SK-N-SH (cell line): ENCODE measurements at regions not wholly inside any gene's neighbourhood (a gene's known extent, or its start where the extent isn't known, plus 50 kb on each side); places are given as distances from the start of the nearest gene placed in this dataset.

Experiments
- CTCF ChIA-PET: fragments of 300-600, 350-600 bp; formaldehyde crosslinking; extraction: SDS; loops from one replicate; lab custom pipeline; 2021; lab: Yijun Ruan, JAX
- POLR2A ChIA-PET: fragments of 350-600 bp; sonication (Branson Sonifier 250); formaldehyde crosslinking; extraction: SDS; loops from one replicate; lab custom pipeline; 2020; ENCODE audit warnings: antibody characterized with exemption, inconsistent platforms; lab: Yijun Ruan, JAX
- DNase-seq: peaks from one replicate; pipeline ENCODE4 v3.0.0; 2012
- H2AFZ ChIP-seq: fragments of 200-600 bp; sonication (generic); 2 replicates; pipeline ENCODE4 v1.8.1; 2016; ENCODE audit warnings: antibody characterized with exemption, mild to moderate bottlenecking, low read depth
- H3F3A ChIP-seq: fragments of 200-600 bp; sonication (generic); replicated peaks from 2 replicates; pipeline ENCODE3; 2016; ENCODE audit warnings: antibody characterized with exemption, mild to moderate bottlenecking; ENCODE audit not compliant: insufficient read depth
- H3K27ac ChIP-seq, 2 experiments: fragments of 200-500 bp in 1 of 2; fragments of 200-600 bp in 1 of 2; sonication (Bioruptor generic) in 1 of 2; sonication (generic), shearing (Covaris generic) in 1 of 2; 2 replicates each; pipeline versions ENCODE4 v1.5.1 to v1.6.1; 2014 to 2016; ENCODE audit warnings: low read depth in 2 of 2, inconsistent platforms in 1 of 2, low read length in 1 of 2, mild to moderate bottlenecking in 1 of 2, mixed read lengths in 1 of 2
- H3K27me3 ChIP-seq: fragments of 200-600 bp; sonication (generic), shearing (Covaris generic); 2 replicates; pipeline ENCODE4 v1.6.1; 2016; ENCODE audit warnings: mixed run types; ENCODE audit not compliant: insufficient read depth
- H3K36me3 ChIP-seq, 2 experiments: fragments of 200-500 bp in 1 of 2; fragments of 200-600 bp in 1 of 2; sonication (Bioruptor generic) in 1 of 2; sonication (generic) in 1 of 2; replicated peaks in 1 of 2; 2 replicates each; pipeline versions ENCODE3 to v1.5.1; 2014 to 2016; ENCODE audit warnings: low read length in 1 of 2, mild to moderate bottlenecking in 1 of 2; ENCODE audit not compliant: insufficient read depth in 2 of 2, control insufficient read depth in 1 of 2
- H3K4me1 ChIP-seq, 2 experiments: fragments of 200-500 bp in 1 of 2; fragments of 200-600 bp in 1 of 2; sonication (Bioruptor generic) in 1 of 2; sonication (generic), shearing (Covaris generic) in 1 of 2; 2 replicates each; pipeline versions ENCODE4 v1.5.1 to v1.6.1; 2014 to 2016; ENCODE audit warnings: low read depth in 1 of 2, low read length in 1 of 2, mixed run types in 1 of 2; ENCODE audit not compliant: insufficient read depth in 2 of 2, control insufficient read depth in 1 of 2
- H3K4me2 ChIP-seq: fragments of 200-600 bp; sonication (generic), shearing (Covaris generic); 2 replicates; pipeline ENCODE4 v1.6.1; 2017; ENCODE audit warnings: mixed run types
- H3K4me3 ChIP-seq, 2 experiments: fragments of 200-500 bp in 1 of 2; fragments of 200-600 bp in 1 of 2; sonication (Bioruptor generic) in 1 of 2; sonication (generic), shearing (Covaris generic) in 1 of 2; 2 replicates each; pipeline versions ENCODE4 v1.5.1 to v1.8.1; 2014 to 2016; ENCODE audit warnings: low read depth in 2 of 2, inconsistent platforms in 1 of 2, low read length in 1 of 2, mild to moderate bottlenecking in 1 of 2, mixed read lengths in 1 of 2, moderate library complexity in 1 of 2
- H3K79me2 ChIP-seq: fragments of 200-600 bp; sonication (generic); 2 replicates; pipeline ENCODE4 v1.8.1; 2017; ENCODE audit warnings: mild to moderate bottlenecking; ENCODE audit not compliant: insufficient read depth
- H3K9ac ChIP-seq: fragments of 200-600 bp; sonication (generic); 2 replicates; pipeline ENCODE4 v1.6.1; 2017; ENCODE audit warnings: mixed run types
- H3K9me2 ChIP-seq: fragments of 200-600 bp; sonication (generic); 2 replicates; pipeline ENCODE4 v1.6.1; 2017; ENCODE audit warnings: mixed run types
- H3K9me3 ChIP-seq: fragments of 200-600 bp; sonication (generic); 2 replicates; pipeline ENCODE4 v1.6.1; 2017; ENCODE audit warnings: mixed run types, mild to moderate bottlenecking, moderate library complexity
- H4K20me1 ChIP-seq: fragments of 200-600 bp; sonication (generic); 2 replicates; pipeline ENCODE4 v1.6.1; 2017; ENCODE audit warnings: mild to moderate bottlenecking, mixed run types; ENCODE audit not compliant: insufficient read depth
- CHD2 ChIP-seq: fragments of 150-350 bp; IDR thresholded peaks from 2 replicates; pipeline ENCODE4 v1.6.1; 2018; ENCODE audit warnings: low read length; ENCODE audit not compliant: partially characterized antibody
- ELF1 ChIP-seq: IDR thresholded peaks from 2 replicates; pipeline ENCODE4 v1.4.0; 2012
- EZH2phosphoT487 ChIP-seq: fragments of 200-600 bp; sonication (generic); IDR thresholded peaks from 2 replicates; pipeline ENCODE4 v1.6.1; 2017; ENCODE audit warnings: low read depth, mixed run types, mild to moderate bottlenecking, antibody characterized with exemption, moderate library complexity, borderline replicate concordance
- FOSL2 ChIP-seq: IDR thresholded peaks from 2 replicates; pipeline ENCODE4 v1.4.0; 2012; ENCODE audit warnings: low read depth, mild to moderate bottlenecking, moderate library complexity, borderline replicate concordance
- FOXM1 ChIP-seq: IDR thresholded peaks from 2 replicates; pipeline ENCODE4 v1.4.0; 2012; ENCODE audit warnings: low read depth, mild to moderate bottlenecking
- GABPA ChIP-seq: IDR thresholded peaks from 2 replicates; pipeline ENCODE4 v1.4.0; 2012; ENCODE audit warnings: low read depth, mild to moderate bottlenecking
- MEF2A ChIP-seq: IDR thresholded peaks from 2 replicates; pipeline ENCODE4 v1.4.0; 2012; ENCODE audit warnings: low read depth, borderline replicate concordance
- NFIC ChIP-seq: IDR thresholded peaks from 2 replicates; pipeline ENCODE4 v1.4.0; 2012; ENCODE audit warnings: borderline replicate concordance
- PBX3 ChIP-seq: IDR thresholded peaks from 2 replicates; pipeline ENCODE4; 2012
- POLR2AphosphoS5 ChIP-seq: IDR thresholded peaks from 2 replicates; pipeline ENCODE4 v1.6.1; 2012; ENCODE audit warnings: low read depth, low read length
- RAD21 ChIP-seq: IDR thresholded peaks from 2 replicates; pipeline ENCODE4 v1.6.1; 2012; ENCODE audit warnings: mild to moderate bottlenecking, low read length
- RCOR1 ChIP-seq: fragments of 150-350 bp; IDR thresholded peaks from 2 replicates; pipeline ENCODE4 v1.6.1; 2017; ENCODE audit warnings: antibody characterized with exemption, low read length
- RFX5 ChIP-seq: IDR thresholded peaks from 2 replicates; pipeline ENCODE4 v1.6.1; 2012; ENCODE audit warnings: mild to moderate bottlenecking, improper control_type of control experiment, low read length
- SMC3 ChIP-seq: IDR thresholded peaks from 2 replicates; pipeline ENCODE4 v1.6.1; 2012; ENCODE audit warnings: low read depth, low read length, improper control_type of control experiment
- TEAD4 ChIP-seq: IDR thresholded peaks from 2 replicates; pipeline ENCODE4 v1.4.0; 2012; ENCODE audit warnings: mild to moderate bottlenecking, borderline replicate concordance; ENCODE audit not compliant: insufficient read depth
- USF2 ChIP-seq: fragments of 150-350 bp; IDR thresholded peaks from 2 replicates; pipeline ENCODE4 v1.6.1; 2017; ENCODE audit warnings: antibody characterized with exemption, low read length, low read depth, borderline replicate concordance
- ZBTB33 ChIP-seq: IDR thresholded peaks from 2 replicates; pipeline ENCODE4 v1.4.0; 2012; ENCODE audit warnings: low read depth, borderline replicate concordance
- WGBS: methylation state at CpG from one replicate; pipeline ENCODE4 v1.1.6; 2017; ENCODE audit warnings: low lambda C conversion rate; 5-methylcytosine and 5-hydroxymethylcytosine counted together

GRCh38 chr5:40274568-40274967 lies 405.1 kb upstream of the PTGER4 start (continued):
- TF ChIP-seq FOXM1: no peak

GRCh38 chr5:40273936-40274335 lies 405.8 kb upstream of the PTGER4 start:
- Histone ChIP-seq H3K27me3 (peaks cover 6% of the 10 kb centered on the region; the same call in 1 of the 2 replicates), H2AFZ (no peak overlapping the region), H3K4me3 (no peak overlapping the region), H3K9ac (no peak overlapping the region), H3K36me3 (no peaks in the 10 kb centered on the region), H4K20me1 (no peaks in the 10 kb centered on the region), H3K4me2 (no peak overlapping the region), H3K27ac (no peak overlapping the region), H3F3A (no peaks in the 10 kb centered on the region), H3K4me1 (no peaks in the 10 kb centered on the region), H3K9me3 (no peaks in the 10 kb centered on the region), H3K79me2 (no peaks in the 10 kb centered on the region), H3K9me2 (no peaks in the 10 kb centered on the region)
- DNase-seq: no peak
- CTCF ChIA-PET: no interaction called here
- TF ChIP-seq NFIC: no peak
- no peak for TF ChIP-seq GABPA
- no peak for TF ChIP-seq PBX3
- no peak for TF ChIP-seq TEAD4
- no peak for TF ChIP-seq EZH2phosphoT487
- TF ChIP-seq ELF1: no peak
- no peak for TF ChIP-seq FOSL2
- no peak for TF ChIP-seq ZBTB33
- no peak for TF ChIP-seq MEF2A
- TF ChIP-seq RAD21: no peak
- TF ChIP-seq POLR2AphosphoS5: no peak
- TF ChIP-seq RCOR1: no peak
- TF ChIP-seq CHD2: no peak
- TF ChIP-seq SMC3: no peak
- TF ChIP-seq RFX5: no peak
- no peak for TF ChIP-seq USF2
- POLR2A ChIA-PET: no interaction called here
- 0% methylated on average over 1 of the region's 1 CpG for WGBS
